Body of pancreas (tissue), 4 donors: ENCODE measurements at regions not wholly inside any gene's neighbourhood (a gene's known extent, or its start where the extent isn't known, plus 50 kb on each side); places are given as distances from the start of the nearest gene placed in this dataset.

Experiments used
- ATAC-seq: fragments of 150-250 bp; one replicate; pipeline ENCODE4 v1.9.1; 2016
- DNase-seq, 4 donors: peaks; one replicate each; pipeline ENCODE4 v3.0.0-alpha.2; 2019
- H3K27ac ChIP-seq, 4 donors: fragments of 200-600 bp; sonication (generic); 1 replicate in 3 of 4; 2 replicates in 1 of 4; pipeline versions ENCODE4 v1.5.1 to v1.6.1; 2016 to 2019; ENCODE audit warnings: mild to moderate bottlenecking in 1 of 4, mixed read lengths in 1 of 4, moderate library complexity in 1 of 4
- H3K27me3 ChIP-seq, 2 donors: fragments of 200-600 bp; sonication (generic); one replicate each; pipeline ENCODE4 v1.6.0; 2016; ENCODE audit warnings: mild to moderate bottlenecking in 1 of 2
- H3K36me3 ChIP-seq, 2 donors: fragments of 200-600 bp; sonication (generic); replicated peaks in 1 of 2; 2 replicates each; pipeline ENCODE4 v1.5.1; 2016; ENCODE audit warnings: low read depth in 2 of 2; ENCODE audit not compliant: insufficient read depth in 1 of 2
- H3K4me1 ChIP-seq: fragments of 200-600 bp; sonication (generic); one replicate; pipeline ENCODE4 v1.6.0; 2016
- H3K4me3 ChIP-seq, 2 donors: fragments of 200-600 bp; sonication (generic); 1 replicate in 1 of 2; 2 replicates in 1 of 2; pipeline ENCODE4 v1.5.1; 2016 to 2019
- H3K9me3 ChIP-seq, 3 donors: fragments of 200-600 bp; sonication (generic); 1 replicate in 2 of 3; 2 replicates in 1 of 3; pipeline ENCODE4 v1.5.1; 2016
- POLR2A ChIP-seq, 3 donors: fragments of 450-650 bp; IDR thresholded peaks; one replicate each; pipeline ENCODE4 v1.6.1; 2016; ENCODE audit warnings: antibody characterized with exemption in 3 of 3, mild to moderate bottlenecking in 2 of 3
- WGBS, 2 donors: methylation state at CpG; one replicate each; pipeline ENCODE4 v1.1.5; 2017; 5-methylcytosine and 5-hydroxymethylcytosine counted together
- intact Hi-C: fragments of 100-400 bp; cut with DNase I; formaldehyde crosslinking; loops from one replicate; pipeline ENCODE4 v1.15.1; 2023
- TF ChIP-seq, protein P1 (sequence below), 7 experiments: fragments of 450-650 bp in 4 of 7; fragments of 200-600 bp in 3 of 7; sonication (generic) in 3 of 7; IDR thresholded peaks; one replicate each; pipeline ENCODE4 v1.5.1; 2016 to 2019; ENCODE audit warnings: antibody characterized with exemption in 7 of 7

GRCh38 chr4:12827966-12828365 is 656.2 kb downstream of the RAB28 start:
- 73 to 75% methylated on average over 5 of the region's 5 CpGs for WGBS, 2 donors
- no peak for ATAC-seq
- Histone ChIP-seq H3K36me3 (no peaks in the 10 kb centered on the region), H3K27ac (no peak overlapping the region), H3K4me3 (no peak overlapping the region), H3K9me3 (no peaks in the 10 kb centered on the region), H3K4me1 (no peaks in the 10 kb centered on the region), H3K27me3 (no peaks in the 10 kb centered on the region)
- intact Hi-C loops: no loop called here
- DNase-seq: no peak
- TF ChIP-seq, protein P1, sequence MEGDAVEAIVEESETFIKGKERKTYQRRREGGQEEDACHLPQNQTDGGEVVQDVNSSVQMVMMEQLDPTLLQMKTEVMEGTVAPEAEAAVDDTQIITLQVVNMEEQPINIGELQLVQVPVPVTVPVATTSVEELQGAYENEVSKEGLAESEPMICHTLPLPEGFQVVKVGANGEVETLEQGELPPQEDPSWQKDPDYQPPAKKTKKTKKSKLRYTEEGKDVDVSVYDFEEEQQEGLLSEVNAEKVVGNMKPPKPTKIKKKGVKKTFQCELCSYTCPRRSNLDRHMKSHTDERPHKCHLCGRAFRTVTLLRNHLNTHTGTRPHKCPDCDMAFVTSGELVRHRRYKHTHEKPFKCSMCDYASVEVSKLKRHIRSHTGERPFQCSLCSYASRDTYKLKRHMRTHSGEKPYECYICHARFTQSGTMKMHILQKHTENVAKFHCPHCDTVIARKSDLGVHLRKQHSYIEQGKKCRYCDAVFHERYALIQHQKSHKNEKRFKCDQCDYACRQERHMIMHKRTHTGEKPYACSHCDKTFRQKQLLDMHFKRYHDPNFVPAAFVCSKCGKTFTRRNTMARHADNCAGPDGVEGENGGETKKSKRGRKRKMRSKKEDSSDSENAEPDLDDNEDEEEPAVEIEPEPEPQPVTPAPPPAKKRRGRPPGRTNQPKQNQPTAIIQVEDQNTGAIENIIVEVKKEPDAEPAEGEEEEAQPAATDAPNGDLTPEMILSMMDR (IDR thresholded peaks at IDR 0.05): no peak
- TF ChIP-seq POLR2A (IDR thresholded peaks at IDR 0.05): no peak

DNA sequence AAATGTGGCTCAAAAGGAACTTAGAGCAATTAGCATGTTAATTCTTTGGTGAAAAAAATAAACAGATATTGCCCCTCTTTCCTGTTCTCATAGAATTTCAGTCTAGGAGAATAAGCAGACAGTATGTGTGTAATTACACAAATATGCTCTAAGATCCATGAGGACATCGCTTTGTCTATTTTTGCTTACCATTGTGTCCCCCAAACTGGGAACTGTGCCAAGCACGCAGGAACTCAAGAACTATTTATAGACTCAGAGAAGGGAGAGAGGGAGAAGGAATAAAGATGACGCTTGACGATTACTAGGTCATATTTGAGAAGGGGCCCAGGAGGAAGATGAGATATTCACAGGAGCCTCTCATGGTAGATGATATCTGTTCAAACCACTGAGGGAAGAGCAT is 692.6 kb downstream of the RAB28 start:
- H3K9me3 ChIP-seq: no peaks in the 10 kb centered on the region
- intact Hi-C loops: no loop called here
- no peaks in the 10 kb centered on the region for H3K4me1 ChIP-seq
- no peaks in the 10 kb centered on the region for H3K36me3 ChIP-seq
- TF ChIP-seq, protein P1 (IDR thresholded peaks at IDR 0.05): no peak
- no peak for TF ChIP-seq POLR2A (IDR thresholded peaks at IDR 0.05)
- no peak overlapping the region for H3K27ac ChIP-seq
- ATAC-seq: no peak
- H3K4me3 ChIP-seq: no peak overlapping the region
- no peak for DNase-seq
- 63% methylated on average over 4 of the region's 4 CpGs for whole genome bisulfite sequencing, 2 donors
- no peaks in the 10 kb centered on the region for H3K27me3 ChIP-seq

- TF ChIP-seq POLR2A (IDR thresholded peaks at IDR 0.05): no peak
- TF ChIP-seq, protein P1 (IDR thresholded peaks at IDR 0.05): no peak
Measured at GRCh38 chr4:12787261-12787660, 696.9 kb downstream of the RAB28 start.

DNA sequence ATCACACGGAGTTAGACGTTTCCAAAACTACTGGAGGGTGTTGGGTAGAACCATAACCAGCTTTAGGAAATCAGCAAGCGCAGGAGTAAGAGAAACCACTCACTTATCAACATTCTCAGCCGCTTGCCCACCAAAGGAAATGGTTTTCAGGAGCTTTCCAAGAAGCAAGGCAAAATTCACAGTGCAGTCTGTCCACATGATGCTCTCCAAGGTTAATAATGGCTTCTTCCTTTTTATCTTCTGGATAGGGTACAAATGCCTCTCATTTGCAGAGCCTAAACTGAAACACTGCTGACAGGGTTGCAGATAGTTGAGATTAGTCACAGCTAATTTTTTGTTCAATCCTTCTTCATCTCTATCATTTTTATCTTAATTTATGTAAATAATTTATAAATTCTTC is 705.4 kb downstream of the RAB28 start:
- ATAC-seq (no peak), DNase-seq (no peak)
- no peaks in the 10 kb centered on the region for H3K36me3 ChIP-seq
- H3K27ac ChIP-seq: no peak overlapping the region
- no peaks in the 10 kb centered on the region for H3K27me3 ChIP-seq
- no peak overlapping the region for H3K4me3 ChIP-seq
- H3K4me1 ChIP-seq: no peaks in the 10 kb centered on the region
- intact Hi-C loops: no loop called here
- WGBS, 2 donors: 49 to 53% methylated on average over 4 of the region's 4 CpGs
- TF ChIP-seq, protein P1 (IDR thresholded peaks at IDR 0.05): no peak
- TF ChIP-seq POLR2A (IDR thresholded peaks at IDR 0.05): no peak
- H3K9me3 ChIP-seq: no peaks in the 10 kb centered on the region

More at GRCh38 chr4:12787261-12787660, 696.9 kb downstream of the RAB28 start:
- H3K4me1 ChIP-seq: no peaks in the 10 kb centered on the region
- WGBS, 2 donors: 60 to 69% methylated on average over 1 of the region's 1 CpG
- DNase-seq (no peak), ATAC-seq (no peak)
- intact Hi-C loops: no loop called here
- H3K27ac ChIP-seq: no peak overlapping the region
- no peaks in the 10 kb centered on the region for H3K36me3 ChIP-seq
- no peaks in the 10 kb centered on the region for H3K9me3 ChIP-seq
- H3K4me3 ChIP-seq: no peak overlapping the region
- H3K27me3 ChIP-seq: no peaks in the 10 kb centered on the region

- no peak overlapping the region for H3K27ac ChIP-seq
- no peak overlapping the region for H3K4me3 ChIP-seq
- DNase-seq (no peak), ATAC-seq (no peak)
- no peaks in the 10 kb centered on the region for H3K4me1 ChIP-seq
- no peaks in the 10 kb centered on the region for H3K27me3 ChIP-seq
- 62 to 77% methylated on average over 5 of the region's 5 CpGs for WGBS, 2 donors
- TF ChIP-seq POLR2A (IDR thresholded peaks at IDR 0.05): no peak
- TF ChIP-seq, protein P1 (IDR thresholded peaks at IDR 0.05): no peak
- intact Hi-C loops: no loop called here
- no peaks in the 10 kb centered on the region for H3K36me3 ChIP-seq
- H3K9me3 ChIP-seq: no peaks in the 10 kb centered on the region
Measured at GRCh38 chr4:12778191-12778590, 705.9 kb downstream of the RAB28 start.
